ENCODE measurements at regions not wholly inside any gene's neighbourhood (a gene's known extent, or its start where the extent isn't known, plus 50 kb on each side); places are given as distances from the start of the nearest gene placed in this dataset.

DNA sequence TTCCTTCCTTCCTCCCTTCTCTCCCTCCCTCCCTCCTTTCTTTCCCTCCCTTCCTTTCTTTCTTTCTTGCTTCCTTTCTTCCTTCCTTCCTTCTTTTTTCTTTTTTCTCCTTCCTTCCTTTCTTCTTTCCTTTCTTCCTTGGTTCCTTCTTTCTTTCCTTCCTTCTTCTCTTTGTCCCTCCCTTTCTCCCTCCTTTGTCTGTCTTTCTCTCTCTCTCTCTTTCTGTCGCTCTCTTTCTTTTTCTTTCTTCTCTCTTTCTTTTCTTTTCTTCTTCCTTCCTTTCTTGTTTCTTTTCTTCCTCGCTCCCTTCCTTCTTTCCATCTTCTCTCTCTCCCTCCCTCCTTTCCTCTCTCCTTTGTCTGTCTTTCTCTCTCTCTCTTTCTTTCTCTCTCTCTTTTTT is 601.9 kb upstream of the JAG1 start:
- TF ChIP-seq, protein P1, sequence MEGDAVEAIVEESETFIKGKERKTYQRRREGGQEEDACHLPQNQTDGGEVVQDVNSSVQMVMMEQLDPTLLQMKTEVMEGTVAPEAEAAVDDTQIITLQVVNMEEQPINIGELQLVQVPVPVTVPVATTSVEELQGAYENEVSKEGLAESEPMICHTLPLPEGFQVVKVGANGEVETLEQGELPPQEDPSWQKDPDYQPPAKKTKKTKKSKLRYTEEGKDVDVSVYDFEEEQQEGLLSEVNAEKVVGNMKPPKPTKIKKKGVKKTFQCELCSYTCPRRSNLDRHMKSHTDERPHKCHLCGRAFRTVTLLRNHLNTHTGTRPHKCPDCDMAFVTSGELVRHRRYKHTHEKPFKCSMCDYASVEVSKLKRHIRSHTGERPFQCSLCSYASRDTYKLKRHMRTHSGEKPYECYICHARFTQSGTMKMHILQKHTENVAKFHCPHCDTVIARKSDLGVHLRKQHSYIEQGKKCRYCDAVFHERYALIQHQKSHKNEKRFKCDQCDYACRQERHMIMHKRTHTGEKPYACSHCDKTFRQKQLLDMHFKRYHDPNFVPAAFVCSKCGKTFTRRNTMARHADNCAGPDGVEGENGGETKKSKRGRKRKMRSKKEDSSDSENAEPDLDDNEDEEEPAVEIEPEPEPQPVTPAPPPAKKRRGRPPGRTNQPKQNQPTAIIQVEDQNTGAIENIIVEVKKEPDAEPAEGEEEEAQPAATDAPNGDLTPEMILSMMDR (IDR thresholded peaks at IDR 0.05 in 2 of 3, conservative IDR thresholded peaks at IDR 0.05 in 1 of 3; ENCODE audit: borderline replicate concordance in 1 of 3, insufficient read depth in 1 of 3, low read depth in 2 of 3, low read length in 2 of 3), result no peak
- TF ChIP-seq POLR2A (IDR thresholded peaks at IDR 0.05; ENCODE audit: borderline replicate concordance, extremely low read depth, insufficient read depth, insufficient read length) (no peak), POLR2AphosphoS5 (IDR thresholded peaks at IDR 0.05; ENCODE audit: low read depth, low read length) (no peak), EZH2 (IDR thresholded peaks at IDR 0.05) (no peak), EGR1 (IDR thresholded peaks at IDR 0.05; ENCODE audit: low read depth) (no peak), TCF7L2 (IDR thresholded peaks at IDR 0.05; ENCODE audit: borderline replicate concordance, extremely low read depth, insufficient read depth, insufficient read length) (no peak), CEBPB (IDR thresholded peaks at IDR 0.05; ENCODE audit: low read depth) (no peak), RAD21 (IDR thresholded peaks at IDR 0.05; ENCODE audit: low read depth) (no peak), FOSL1 (IDR thresholded peaks at IDR 0.05; ENCODE audit: low read depth) (no peak), ZFX (IDR thresholded peaks at IDR 0.05) (no peak), EZH2phosphoT487 (IDR thresholded peaks at IDR 0.05; ENCODE audit: borderline replicate concordance) (no peak)
- TF ChIP-seq, protein P2, sequence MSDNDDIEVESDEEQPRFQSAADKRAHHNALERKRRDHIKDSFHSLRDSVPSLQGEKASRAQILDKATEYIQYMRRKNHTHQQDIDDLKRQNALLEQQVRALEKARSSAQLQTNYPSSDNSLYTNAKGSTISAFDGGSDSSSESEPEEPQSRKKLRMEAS (IDR thresholded peaks at IDR 0.05), result no peak
- TF ChIP-seq, protein P3, sequence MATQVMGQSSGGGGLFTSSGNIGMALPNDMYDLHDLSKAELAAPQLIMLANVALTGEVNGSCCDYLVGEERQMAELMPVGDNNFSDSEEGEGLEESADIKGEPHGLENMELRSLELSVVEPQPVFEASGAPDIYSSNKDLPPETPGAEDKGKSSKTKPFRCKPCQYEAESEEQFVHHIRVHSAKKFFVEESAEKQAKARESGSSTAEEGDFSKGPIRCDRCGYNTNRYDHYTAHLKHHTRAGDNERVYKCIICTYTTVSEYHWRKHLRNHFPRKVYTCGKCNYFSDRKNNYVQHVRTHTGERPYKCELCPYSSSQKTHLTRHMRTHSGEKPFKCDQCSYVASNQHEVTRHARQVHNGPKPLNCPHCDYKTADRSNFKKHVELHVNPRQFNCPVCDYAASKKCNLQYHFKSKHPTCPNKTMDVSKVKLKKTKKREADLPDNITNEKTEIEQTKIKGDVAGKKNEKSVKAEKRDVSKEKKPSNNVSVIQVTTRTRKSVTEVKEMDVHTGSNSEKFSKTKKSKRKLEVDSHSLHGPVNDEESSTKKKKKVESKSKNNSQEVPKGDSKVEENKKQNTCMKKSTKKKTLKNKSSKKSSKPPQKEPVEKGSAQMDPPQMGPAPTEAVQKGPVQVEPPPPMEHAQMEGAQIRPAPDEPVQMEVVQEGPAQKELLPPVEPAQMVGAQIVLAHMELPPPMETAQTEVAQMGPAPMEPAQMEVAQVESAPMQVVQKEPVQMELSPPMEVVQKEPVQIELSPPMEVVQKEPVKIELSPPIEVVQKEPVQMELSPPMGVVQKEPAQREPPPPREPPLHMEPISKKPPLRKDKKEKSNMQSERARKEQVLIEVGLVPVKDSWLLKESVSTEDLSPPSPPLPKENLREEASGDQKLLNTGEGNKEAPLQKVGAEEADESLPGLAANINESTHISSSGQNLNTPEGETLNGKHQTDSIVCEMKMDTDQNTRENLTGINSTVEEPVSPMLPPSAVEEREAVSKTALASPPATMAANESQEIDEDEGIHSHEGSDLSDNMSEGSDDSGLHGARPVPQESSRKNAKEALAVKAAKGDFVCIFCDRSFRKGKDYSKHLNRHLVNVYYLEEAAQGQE (IDR thresholded peaks at IDR 0.05; ENCODE audit: low read depth), result no peak
- TF ChIP-seq, protein P4, sequence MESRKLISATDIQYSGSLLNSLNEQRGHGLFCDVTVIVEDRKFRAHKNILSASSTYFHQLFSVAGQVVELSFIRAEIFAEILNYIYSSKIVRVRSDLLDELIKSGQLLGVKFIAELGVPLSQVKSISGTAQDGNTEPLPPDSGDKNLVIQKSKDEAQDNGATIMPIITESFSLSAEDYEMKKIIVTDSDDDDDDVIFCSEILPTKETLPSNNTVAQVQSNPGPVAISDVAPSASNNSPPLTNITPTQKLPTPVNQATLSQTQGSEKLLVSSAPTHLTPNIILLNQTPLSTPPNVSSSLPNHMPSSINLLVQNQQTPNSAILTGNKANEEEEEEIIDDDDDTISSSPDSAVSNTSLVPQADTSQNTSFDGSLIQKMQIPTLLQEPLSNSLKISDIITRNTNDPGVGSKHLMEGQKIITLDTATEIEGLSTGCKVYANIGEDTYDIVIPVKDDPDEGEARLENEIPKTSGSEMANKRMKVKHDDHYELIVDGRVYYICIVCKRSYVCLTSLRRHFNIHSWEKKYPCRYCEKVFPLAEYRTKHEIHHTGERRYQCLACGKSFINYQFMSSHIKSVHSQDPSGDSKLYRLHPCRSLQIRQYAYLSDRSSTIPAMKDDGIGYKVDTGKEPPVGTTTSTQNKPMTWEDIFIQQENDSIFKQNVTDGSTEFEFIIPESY (IDR thresholded peaks at IDR 0.05; ENCODE audit: extremely low read depth, insufficient replicate concordance, low read length), result no peak
